Sigmoid colon (tissue), 6 donors: ENCODE measurements at regions not wholly inside any gene's neighbourhood (a gene's known extent, or its start where the extent isn't known, plus 50 kb on each side); places are given as distances from the start of the nearest gene placed in this dataset.

Experiments used
- DNase-seq: peaks from one replicate; pipeline ENCODE4 v3.0.0-alpha.2; 2019
- H3K27ac ChIP-seq, 4 donors: fragments of 200-600 bp; sonication (generic); one replicate each; pipeline ENCODE4 v1.5.1; 2016 to 2019; ENCODE audit warnings: mild to moderate bottlenecking in 1 of 4
- H3K27me3 ChIP-seq, 3 donors: fragments of 200-600 bp; sonication (generic); one replicate each; pipeline ENCODE4 v1.5.1; 2019; ENCODE audit warnings: mild to moderate bottlenecking in 1 of 3
- H3K36me3 ChIP-seq, 4 donors: fragments of 200-600 bp; sonication (generic); one replicate each; pipeline ENCODE4 v1.5.1; 2016 to 2019
- H3K4me1 ChIP-seq, 4 donors: fragments of 200-600 bp; sonication (generic); one replicate each; pipeline ENCODE4 v1.5.1; 2017 to 2019
- H3K4me3 ChIP-seq, 4 donors: fragments of 200-600 bp; sonication (generic); one replicate each; pipeline ENCODE4 v1.5.1; 2017 to 2019; ENCODE audit warnings: mild to moderate bottlenecking in 2 of 4, moderate library complexity in 1 of 4
- H3K9me3 ChIP-seq, 4 donors: fragments of 200-600 bp in 3 of 4; sonication (generic) in 3 of 4; one replicate each; pipeline versions ENCODE4 v1.5.1 to v1.6.1; 2013 to 2019
- EP300 ChIP-seq, 4 donors: sonication (generic); formaldehyde crosslinking; IDR thresholded peaks; one replicate each; pipeline ENCODE4 v1.6.1; 2017; ENCODE audit warnings: antibody characterized with exemption in 4 of 4
- POLR2A ChIP-seq, 2 donors: fragments of 450-650 bp; IDR thresholded peaks; one replicate each; pipeline ENCODE4 v1.6.1; 2016; ENCODE audit warnings: antibody characterized with exemption in 2 of 2, mild to moderate bottlenecking in 2 of 2, moderate library complexity in 2 of 2
- POLR2AphosphoS5 ChIP-seq, 4 donors: sonication (generic); formaldehyde crosslinking; IDR thresholded peaks; one replicate each; pipeline ENCODE4 v1.6.1; 2017; ENCODE audit warnings: antibody characterized with exemption in 4 of 4
- WGBS, 2 donors: extraction: QIAGEN DNeasy Blood & Tissue Kit; methylation state at CpG; one replicate each; pipeline ENCODE4 v1.1.7; 2013; 5-methylcytosine and 5-hydroxymethylcytosine counted together
- intact Hi-C: fragments of 100-400 bp; cut with DNase I; formaldehyde crosslinking; loops from one replicate; pipeline ENCODE4 v1.15.1; 2023
- small RNA-seq, 3 donors: library from RNA; depleted of rRNA; stranded (forward); fragments of <200 nt; gene quantifications; one replicate each; pipeline ENCODE3, GENCODE V24; 2016
- TF ChIP-seq, protein P1 (sequence below), 4 experiments: fragments of 450-650 bp in 3 of 4; fragments of 200-600 bp in 1 of 4; IDR thresholded peaks; one replicate each; pipeline ENCODE4 v1.5.1; 2016 to 2019; ENCODE audit warnings: antibody characterized with exemption in 4 of 4, mild to moderate bottlenecking in 3 of 4, moderate library complexity in 2 of 4
- donor health status: healthy with polysubstance abuse.
- donor health status: healthy.

DNA sequence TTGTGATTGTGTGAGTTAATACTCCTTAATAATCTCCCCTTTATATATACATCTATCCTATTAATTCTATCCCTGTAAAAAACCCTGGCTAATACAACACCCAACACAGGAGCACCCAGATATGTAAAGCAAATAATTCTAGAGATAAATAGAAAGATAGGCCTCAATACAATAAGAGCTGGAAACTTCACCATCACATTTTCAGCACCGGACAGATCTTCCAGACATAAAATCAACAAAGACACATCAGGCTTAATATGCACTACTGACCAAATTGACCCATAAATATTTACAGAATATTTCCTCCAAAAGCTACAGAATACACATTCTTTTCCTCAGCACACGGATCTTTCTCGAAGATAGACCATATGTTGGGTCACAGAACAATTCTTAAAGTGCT is 71.0 kb upstream of the ST8SIA4 start:
- Histone ChIP-seq H3K4me1 (no peaks in the 10 kb centered on the region), H3K27ac (no peak overlapping the region), H3K9me3 (no peaks in the 10 kb centered on the region), H3K36me3 (no peaks in the 10 kb centered on the region), H3K27me3 (no peaks in the 10 kb centered on the region), H3K4me3 (no peak overlapping the region)
- 70 to 77% methylated on average over 3 of the region's 3 CpGs for WGBS, 2 donors
- intact Hi-C loops = no loop called here
- no peak for DNase-seq
- no peak for TF ChIP-seq EP300 (IDR thresholded peaks at IDR 0.05)
- no peak for TF ChIP-seq POLR2A (IDR thresholded peaks at IDR 0.05)
- TF ChIP-seq, protein P1, sequence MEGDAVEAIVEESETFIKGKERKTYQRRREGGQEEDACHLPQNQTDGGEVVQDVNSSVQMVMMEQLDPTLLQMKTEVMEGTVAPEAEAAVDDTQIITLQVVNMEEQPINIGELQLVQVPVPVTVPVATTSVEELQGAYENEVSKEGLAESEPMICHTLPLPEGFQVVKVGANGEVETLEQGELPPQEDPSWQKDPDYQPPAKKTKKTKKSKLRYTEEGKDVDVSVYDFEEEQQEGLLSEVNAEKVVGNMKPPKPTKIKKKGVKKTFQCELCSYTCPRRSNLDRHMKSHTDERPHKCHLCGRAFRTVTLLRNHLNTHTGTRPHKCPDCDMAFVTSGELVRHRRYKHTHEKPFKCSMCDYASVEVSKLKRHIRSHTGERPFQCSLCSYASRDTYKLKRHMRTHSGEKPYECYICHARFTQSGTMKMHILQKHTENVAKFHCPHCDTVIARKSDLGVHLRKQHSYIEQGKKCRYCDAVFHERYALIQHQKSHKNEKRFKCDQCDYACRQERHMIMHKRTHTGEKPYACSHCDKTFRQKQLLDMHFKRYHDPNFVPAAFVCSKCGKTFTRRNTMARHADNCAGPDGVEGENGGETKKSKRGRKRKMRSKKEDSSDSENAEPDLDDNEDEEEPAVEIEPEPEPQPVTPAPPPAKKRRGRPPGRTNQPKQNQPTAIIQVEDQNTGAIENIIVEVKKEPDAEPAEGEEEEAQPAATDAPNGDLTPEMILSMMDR (IDR thresholded peaks at IDR 0.05) = no peak
- TF ChIP-seq POLR2AphosphoS5 (IDR thresholded peaks at IDR 0.05) = no peak

DNA sequence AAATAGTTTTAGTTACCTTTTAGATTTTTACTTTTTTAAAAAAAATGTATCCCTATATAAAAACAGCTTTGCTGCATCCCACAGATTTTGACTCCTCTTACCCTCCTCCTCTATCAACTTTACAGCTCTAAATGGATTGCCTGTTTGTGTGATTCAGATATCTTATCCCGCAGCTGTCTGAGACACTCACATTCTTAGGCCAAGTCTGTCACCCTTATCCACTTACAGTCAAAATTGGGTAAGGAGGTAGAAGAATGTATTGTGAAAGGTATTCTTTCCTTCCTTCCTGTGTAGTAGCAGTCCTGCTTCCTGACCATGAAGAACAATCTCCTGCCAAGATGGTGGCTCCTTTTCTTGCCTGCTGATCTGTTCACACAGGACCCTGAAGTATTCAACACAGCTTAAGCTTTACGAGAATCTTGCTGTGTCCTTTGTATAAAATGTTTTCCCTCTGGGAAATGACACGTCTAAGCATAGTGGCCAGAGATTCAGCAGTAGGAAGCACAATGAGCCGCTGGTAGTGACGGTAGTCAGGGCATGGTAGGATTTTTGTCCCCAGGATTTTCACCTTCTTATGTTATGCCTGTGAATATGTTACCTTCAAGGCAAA is 67.7 kb upstream of the ST8SIA4 start:
- DNase-seq = no peak
- no peak overlapping the region for H3K27ac ChIP-seq
- TF ChIP-seq POLR2AphosphoS5 (IDR thresholded peaks at IDR 0.05) (no peak), EP300 (IDR thresholded peaks at IDR 0.05) (no peak), POLR2A (IDR thresholded peaks at IDR 0.05) (no peak)
- TF ChIP-seq, protein P1 (IDR thresholded peaks at IDR 0.05) = no peak
- H3K4me1 ChIP-seq = no peaks in the 10 kb centered on the region
- H3K27me3 ChIP-seq = no peaks in the 10 kb centered on the region
- intact Hi-C loops = no loop called here
- no peaks in the 10 kb centered on the region for H3K9me3 ChIP-seq
- H3K36me3 ChIP-seq = no peaks in the 10 kb centered on the region
- H3K4me3 ChIP-seq = no peak overlapping the region
- WGBS, 2 donors = 80 to 83% methylated on average over 5 of the region's 5 CpGs

DNA sequence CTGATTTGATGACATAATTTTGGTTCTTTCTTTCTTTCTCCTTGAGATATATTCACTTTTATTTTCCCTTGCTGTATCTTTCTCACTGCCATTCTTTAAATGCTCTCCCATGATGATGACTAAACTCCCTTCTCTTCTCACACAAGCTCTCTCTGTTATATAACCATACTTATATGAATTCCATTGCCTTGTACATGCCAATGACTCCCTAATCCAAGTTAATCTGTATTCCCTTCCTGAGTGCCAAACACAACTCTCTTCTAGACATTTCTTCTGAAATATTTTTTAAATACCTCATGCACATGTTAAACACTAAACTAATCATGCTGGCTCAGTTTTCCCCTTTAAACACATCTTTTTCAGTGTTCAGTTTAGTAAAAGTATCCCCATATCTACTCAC is 62.2 kb upstream of the ST8SIA4 start:
- no peaks in the 10 kb centered on the region for H3K4me1 ChIP-seq
- no peaks in the 10 kb centered on the region for H3K9me3 ChIP-seq
- TF ChIP-seq EP300 (IDR thresholded peaks at IDR 0.05) (no peak), POLR2A (IDR thresholded peaks at IDR 0.05) (no peak), POLR2AphosphoS5 (IDR thresholded peaks at IDR 0.05) (no peak)
- TF ChIP-seq, protein P1 (IDR thresholded peaks at IDR 0.05) = no peak
- no peaks in the 10 kb centered on the region for H3K36me3 ChIP-seq
- DNase-seq = no peak
- intact Hi-C loops = no loop called here
- no peaks in the 10 kb centered on the region for H3K27me3 ChIP-seq
- no peak overlapping the region for H3K4me3 ChIP-seq
- no peak overlapping the region for H3K27ac ChIP-seq

Small RNA genes lying in the stretch of these regions (small RNA-seq; reads per million reads assigned to genes)
- 0 reads per million in 3 donors for gene RN7SL802P
- gene RNA5SP188 = 0 reads per million in 3 donors
